GM18517 (cell line): ENCODE measurements at regions not wholly inside any gene's neighbourhood (a gene's known extent, or its start where the extent isn't known, plus 50 kb on each side); places are given as distances from the start of the nearest gene placed in this dataset.

Source experiments
- ATAC-seq: cut with Tn5 transposase; IDR thresholded peaks from one replicate; pipeline ENCODE4 v1.9.1; 2021; ENCODE audit warnings: mild to moderate bottlenecking, moderate library complexity; ENCODE audit not compliant: unreplicated experiment

GRCh38 chr4:141575884-141576283, 60.5 kb upstream of the IL15 start:
- ATAC-seq, result no peak

- ATAC-seq, result no peak
Measured at GRCh38 chr4:141576585-141577110, 59.7 kb upstream of the IL15 start.

- no peak for ATAC-seq
Measured at GRCh38 chr4:141578451-141578850, 57.9 kb upstream of the IL15 start.

GRCh38 chr4:141580523-141580922, 55.9 kb upstream of the IL15 start:
- no peak for ATAC-seq
